PC-9 (cell line): ENCODE measurements at regions not wholly inside any gene's neighbourhood (a gene's known extent, or its start where the extent isn't known, plus 50 kb on each side); places are given as distances from the start of the nearest gene placed in this dataset.

Source experiments
- BruUV-seq: library from RNA; stranded (reverse); fragments of 400-500 nt; replicated peaks from 2 replicates; lab custom pipeline; 2021; lab: Mats Ljungman, UMichigan
- CTCF ChIA-PET: fragments of 300-600 bp; sonication (Branson Sonifier 250); formaldehyde crosslinking; loops from one replicate; lab custom pipeline; 2022; ENCODE audit warnings: antibody characterized with exemption; lab: Charles Lee
- POLR2A ChIA-PET: fragments of 300-600 bp; sonication (Branson Sonifier 250); formaldehyde crosslinking; loops from one replicate; lab custom pipeline; 2022; ENCODE audit warnings: antibody characterized with exemption; ENCODE audit not compliant: unreplicated experiment; lab: Charles Lee
- DNase-seq, 2 experiments: peaks; one replicate each; pipeline versions ENCODE4 v3.0.0 to v3.0.0-alpha.2; 2015 to 2022; ENCODE audit warnings: mixed read lengths in 1 of 2
- H2AFZ ChIP-seq: fragments of 200-600 bp; sonication (generic); 2 replicates; pipeline ENCODE4 v1.8.1; 2017; ENCODE audit warnings: antibody characterized with exemption
- H3F3A ChIP-seq: fragments of 200-600 bp; sonication (generic); 2 replicates; pipeline ENCODE4 v1.8.1; 2017; ENCODE audit warnings: antibody characterized with exemption, mild to moderate bottlenecking, low read depth; ENCODE audit not compliant: insufficient read depth
- H3K27ac ChIP-seq: fragments of 200-600 bp; sonication (generic); 2 replicates; pipeline ENCODE4 v1.6.1; 2016; ENCODE audit warnings: mixed run types
- H3K27me3 ChIP-seq: fragments of 200-600 bp; sonication (generic); 2 replicates; pipeline ENCODE4 v1.6.1; 2016; ENCODE audit warnings: low read depth, mixed run types; ENCODE audit not compliant: insufficient read depth
- H3K36me3 ChIP-seq: fragments of 200-600 bp; sonication (generic); 2 replicates; pipeline ENCODE4 v1.6.1; 2016; ENCODE audit warnings: low read depth, mixed run types
- H3K4me1 ChIP-seq: fragments of 200-600 bp; sonication (generic); replicated peaks from 2 replicates; pipeline ENCODE4 v1.6.1; 2016; ENCODE audit warnings: mixed run types; ENCODE audit not compliant: insufficient read depth
- H3K4me2 ChIP-seq: fragments of 200-600 bp; sonication (generic); 2 replicates; pipeline ENCODE4 v1.6.1; 2017; ENCODE audit warnings: mixed run types
- H3K4me3 ChIP-seq: fragments of 200-600 bp; sonication (generic); 2 replicates; pipeline ENCODE4 v1.6.1; 2016; ENCODE audit warnings: mixed run types
- H3K79me2 ChIP-seq: fragments of 200-600 bp; sonication (generic); 2 replicates; pipeline ENCODE4 v1.6.1; 2017; ENCODE audit warnings: low read depth, mixed run types
- H3K9me2 ChIP-seq: fragments of 200-600 bp; sonication (generic); 2 replicates; pipeline ENCODE4 v1.8.1; 2017; ENCODE audit warnings: mild to moderate bottlenecking; ENCODE audit not compliant: insufficient read depth
- H3K9me3 ChIP-seq: fragments of 200-600 bp; sonication (generic); 2 replicates; pipeline ENCODE4 v1.8.1; 2016; ENCODE audit warnings: low read depth; ENCODE audit not compliant: insufficient read depth
- H4K20me1 ChIP-seq: fragments of 200-600 bp; sonication (generic); 2 replicates; pipeline ENCODE4 v1.8.1; 2017; ENCODE audit not compliant: insufficient read depth
- CTCF ChIP-seq: fragments of 200-600 bp; sonication (generic); conservative IDR thresholded peaks from 2 replicates; pipeline ENCODE4 v1.6.1; 2017; ENCODE audit warnings: mixed run types, antibody characterized with exemption, mild to moderate bottlenecking, moderate library complexity
- EZH2 ChIP-seq: fragments of 200-600 bp; sonication (generic); IDR thresholded peaks from 2 replicates; pipeline ENCODE4 v1.8.0; 2017; ENCODE audit warnings: antibody characterized with exemption, low read depth
- intact Hi-C: fragments of 100-400 bp; cut with micrococcal nuclease; formaldehyde crosslinking; loops from one replicate; pipeline ENCODE4 v1.10.0; 2022; ENCODE audit not compliant: unreplicated experiment

DNA sequence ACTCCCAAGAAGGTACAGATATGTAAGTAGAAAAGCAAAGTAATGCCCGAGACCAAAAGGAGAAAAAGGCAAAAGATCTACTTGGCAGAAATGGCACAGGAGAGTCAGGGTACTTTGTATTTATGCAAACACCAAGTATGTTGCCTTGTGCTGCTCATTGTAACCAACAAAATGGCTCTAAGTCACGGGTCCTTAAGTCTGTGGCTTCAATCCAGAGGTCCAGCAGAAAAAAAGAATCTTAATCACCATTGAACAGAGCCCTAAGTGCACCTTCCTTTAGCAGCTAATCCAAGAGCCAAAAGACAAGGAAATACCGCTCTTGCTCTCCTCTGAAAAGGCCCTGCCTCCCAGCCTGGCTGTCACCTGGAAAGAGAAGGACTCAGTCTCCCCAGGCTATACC lies 324.9 kb upstream of the PPARGC1A start:
- no TSS peak for BruUV-seq
- POLR2A ChIA-PET = no interaction called here

DNA sequence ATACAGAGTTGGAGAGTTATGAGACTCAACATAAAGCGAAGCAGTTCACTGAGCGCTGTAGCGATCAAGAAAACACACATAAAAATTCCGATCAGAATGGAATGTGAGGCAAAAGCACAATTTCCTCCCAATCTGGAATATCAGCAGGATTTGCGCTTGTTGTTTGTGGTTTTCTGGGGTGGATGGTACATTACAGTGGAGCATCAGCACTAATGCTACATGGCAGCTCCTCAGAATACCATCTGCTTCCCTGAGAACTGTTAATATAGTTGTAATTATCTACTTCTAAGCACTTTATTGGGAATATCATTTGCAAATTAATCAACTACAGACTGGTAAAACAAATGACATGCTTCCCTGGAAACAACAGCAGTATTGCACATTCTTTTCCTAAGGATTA lies 324.1 kb upstream of the PPARGC1A start:
- Histone ChIP-seq H3K4me3 (no peak overlapping the region), H3K4me2 (no peak overlapping the region), H3F3A (no peaks in the 10 kb centered on the region), H3K4me1 (no peaks in the 10 kb centered on the region), H2AFZ (no peak overlapping the region), H3K27ac (no peak overlapping the region), H3K9me2 (no peaks in the 10 kb centered on the region), H3K36me3 (no peaks in the 10 kb centered on the region), H3K9me3 (no peaks in the 10 kb centered on the region), H4K20me1 (no peaks in the 10 kb centered on the region), H3K27me3 (peaks cover 7% of the 10 kb centered on the region; the same call in 1 of the 2 replicates), H3K79me2 (no peaks in the 10 kb centered on the region)
- BruUV-seq = no TSS peak
- DNase-seq = no peak
- ChIA-PET CTCF (no interaction called here), POLR2A (no interaction called here)
- TF ChIP-seq CTCF = no peak
- no peak for TF ChIP-seq EZH2
- intact Hi-C loops = no loop called here

More for the DNA sequence above, 324.9 kb upstream of the PPARGC1A start:
- Histone ChIP-seq H3K27me3 (peaks cover 7% of the 10 kb centered on the region; the same call in 1 of the 2 replicates), H3F3A (no peaks in the 10 kb centered on the region), H3K4me3 (no peak overlapping the region), H2AFZ (no peak overlapping the region), H3K9me2 (no peaks in the 10 kb centered on the region), H3K4me2 (no peak overlapping the region), H3K9me3 (no peaks in the 10 kb centered on the region), H3K4me1 (no peaks in the 10 kb centered on the region), H3K36me3 (no peaks in the 10 kb centered on the region), H4K20me1 (no peaks in the 10 kb centered on the region), H3K27ac (no peak overlapping the region), H3K79me2 (no peaks in the 10 kb centered on the region)
- intact Hi-C loops = no loop called here
- CTCF ChIA-PET = no interaction called here
- no peak for DNase-seq
- TF ChIP-seq EZH2 (no peak), CTCF (no peak)

- H3K4me3 ChIP-seq = no peak overlapping the region
- no peaks in the 10 kb centered on the region for H4K20me1 ChIP-seq
- intact Hi-C loops = no loop called here
- H3F3A ChIP-seq = no peaks in the 10 kb centered on the region
- H3K9me2 ChIP-seq = no peaks in the 10 kb centered on the region
- H3K4me1 ChIP-seq = no peaks in the 10 kb centered on the region
- no peak overlapping the region for H3K27ac ChIP-seq
- TF ChIP-seq CTCF = no peak
- TF ChIP-seq EZH2 = no peak
- no peak for DNase-seq
- CTCF ChIA-PET = no interaction called here
- H3K9me3 ChIP-seq = no peaks in the 10 kb centered on the region
- H3K4me2 ChIP-seq = no peak overlapping the region
- peaks cover 7% of the 10 kb centered on the region; the same call in 1 of the 2 replicates for H3K27me3 ChIP-seq
- H2AFZ ChIP-seq = no peak overlapping the region
- H3K79me2 ChIP-seq = no peaks in the 10 kb centered on the region
- no peaks in the 10 kb centered on the region for H3K36me3 ChIP-seq
- POLR2A ChIA-PET = no interaction called here
- BruUV-seq = no TSS peak
Observed at GRCh38 chr4:24212642-24213041, 322.8 kb upstream of the PPARGC1A start.
